Sigmoid colon (tissue), 6 donors: ENCODE measurements at regions not wholly inside any gene's neighbourhood (a gene's known extent, or its start where the extent isn't known, plus 50 kb on each side); places are given as distances from the start of the nearest gene placed in this dataset.

Source experiments
- DNase-seq: peaks from one replicate; pipeline ENCODE4 v3.0.0-alpha.2; 2019
- H3K27ac ChIP-seq, 4 donors: fragments of 200-600 bp; sonication (generic); one replicate each; pipeline ENCODE4 v1.5.1; 2016 to 2019; ENCODE audit warnings: mild to moderate bottlenecking in 1 of 4
- H3K27me3 ChIP-seq, 3 donors: fragments of 200-600 bp; sonication (generic); one replicate each; pipeline ENCODE4 v1.5.1; 2019; ENCODE audit warnings: mild to moderate bottlenecking in 1 of 3
- H3K36me3 ChIP-seq, 4 donors: fragments of 200-600 bp; sonication (generic); one replicate each; pipeline ENCODE4 v1.5.1; 2016 to 2019
- H3K4me1 ChIP-seq, 4 donors: fragments of 200-600 bp; sonication (generic); one replicate each; pipeline ENCODE4 v1.5.1; 2017 to 2019
- H3K4me3 ChIP-seq, 4 donors: fragments of 200-600 bp; sonication (generic); one replicate each; pipeline ENCODE4 v1.5.1; 2017 to 2019; ENCODE audit warnings: mild to moderate bottlenecking in 2 of 4, moderate library complexity in 1 of 4
- H3K9me3 ChIP-seq, 4 donors: fragments of 200-600 bp in 3 of 4; sonication (generic) in 3 of 4; one replicate each; pipeline versions ENCODE4 v1.5.1 to v1.6.1; 2013 to 2019
- CTCF ChIP-seq, 4 experiments: fragments of 450-650 bp in 3 of 4; fragments of 200-600 bp in 1 of 4; IDR thresholded peaks; one replicate each; pipeline ENCODE4 v1.5.1; 2016 to 2019; ENCODE audit warnings: antibody characterized with exemption in 4 of 4, mild to moderate bottlenecking in 3 of 4, moderate library complexity in 2 of 4
- EP300 ChIP-seq, 4 donors: sonication (generic); formaldehyde crosslinking; IDR thresholded peaks; one replicate each; pipeline ENCODE4 v1.6.1; 2017; ENCODE audit warnings: antibody characterized with exemption in 4 of 4
- POLR2A ChIP-seq, 2 donors: fragments of 450-650 bp; IDR thresholded peaks; one replicate each; pipeline ENCODE4 v1.6.1; 2016; ENCODE audit warnings: antibody characterized with exemption in 2 of 2, mild to moderate bottlenecking in 2 of 2, moderate library complexity in 2 of 2
- POLR2AphosphoS5 ChIP-seq, 4 donors: sonication (generic); formaldehyde crosslinking; IDR thresholded peaks; one replicate each; pipeline ENCODE4 v1.6.1; 2017; ENCODE audit warnings: antibody characterized with exemption in 4 of 4
- WGBS, 2 donors: extraction: QIAGEN DNeasy Blood & Tissue Kit; methylation state at CpG; one replicate each; pipeline ENCODE4 v1.1.7; 2013; 5-methylcytosine and 5-hydroxymethylcytosine counted together
- intact Hi-C: fragments of 100-400 bp; cut with DNase I; formaldehyde crosslinking; loops from one replicate; pipeline ENCODE4 v1.15.1; 2023
- donor health status: healthy with polysubstance abuse.
- donor health status: healthy.

DNA sequence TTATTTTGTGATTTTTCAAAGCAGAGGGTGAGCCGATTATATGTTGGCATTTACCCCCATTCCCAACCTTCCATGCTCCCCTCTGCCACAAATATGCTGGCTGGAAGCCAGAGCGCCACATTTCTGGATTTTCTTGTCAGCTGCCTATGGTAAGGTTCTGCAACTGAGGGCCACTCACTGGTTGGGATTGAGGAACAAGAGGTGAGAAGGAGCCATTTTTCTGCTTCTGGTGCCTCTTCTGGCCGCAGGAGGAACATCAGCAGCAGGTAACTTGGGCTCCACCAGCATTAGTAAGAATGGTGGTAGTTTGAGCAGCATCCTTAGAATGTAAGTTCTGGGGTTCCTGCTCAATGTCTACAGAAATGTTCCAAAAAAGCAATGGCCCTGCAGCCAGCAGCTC is 159.5 kb upstream of the MAST4 start:
- no peak for DNase-seq
- TF ChIP-seq CTCF (IDR thresholded peaks at IDR 0.05) = no peak
- no peak for TF ChIP-seq POLR2AphosphoS5 (IDR thresholded peaks at IDR 0.05)
- no peak for TF ChIP-seq EP300 (IDR thresholded peaks at IDR 0.05)
- no peak for TF ChIP-seq POLR2A (IDR thresholded peaks at IDR 0.05)
- intact Hi-C loops = no loop called here
- Histone ChIP-seq H3K27me3 (no peaks in the 10 kb centered on the region), H3K36me3 (no peaks in the 10 kb centered on the region), H3K9me3 (peaks cover 0 to 8% (median 0%) of the 10 kb centered on the region in 4 donors), H3K27ac (no peak overlapping the region), H3K4me1 (peaks cover 0 to 7% (median 0%) of the 10 kb centered on the region in 4 donors), H3K4me3 (no peak overlapping the region)
- 78 to 91% methylated on average over 3 of the region's 3 CpGs for WGBS, 2 donors

DNA sequence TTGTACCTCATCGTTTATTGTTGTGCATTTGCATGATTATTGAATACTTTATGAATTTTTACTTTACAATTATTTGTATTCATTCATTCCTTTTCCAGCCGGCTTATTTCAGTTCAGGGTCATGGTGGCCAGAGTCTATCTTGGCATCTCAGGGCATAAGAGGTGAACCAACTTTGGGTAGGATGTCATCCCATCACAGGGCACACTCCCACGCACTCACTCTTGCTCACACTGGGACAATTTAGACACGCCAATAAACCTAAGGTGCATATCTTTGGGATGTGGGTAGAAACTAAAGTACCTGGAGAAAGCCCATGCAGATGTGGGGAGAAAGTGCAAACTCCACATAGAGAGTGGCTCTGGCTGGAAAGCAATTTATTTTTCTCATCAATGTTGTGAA is 158.1 kb upstream of the MAST4 start:
- no peaks in the 10 kb centered on the region for H3K36me3 ChIP-seq
- WGBS, 2 donors = 77 to 92% methylated on average over 4 of the region's 4 CpGs
- TF ChIP-seq EP300 (IDR thresholded peaks at IDR 0.05) (no peak), CTCF (IDR thresholded peaks at IDR 0.05) (no peak), POLR2A (IDR thresholded peaks at IDR 0.05) (no peak), POLR2AphosphoS5 (IDR thresholded peaks at IDR 0.05) (no peak)
- no peaks in the 10 kb centered on the region for H3K9me3 ChIP-seq
- H3K4me1 ChIP-seq = peaks cover 0 to 7% (median 0%) of the 10 kb centered on the region in 4 donors
- DNase-seq = no peak
- H3K27me3 ChIP-seq = no peaks in the 10 kb centered on the region
- H3K27ac ChIP-seq = no peak overlapping the region
- no peak overlapping the region for H3K4me3 ChIP-seq
- intact Hi-C loops = no loop called here

DNA sequence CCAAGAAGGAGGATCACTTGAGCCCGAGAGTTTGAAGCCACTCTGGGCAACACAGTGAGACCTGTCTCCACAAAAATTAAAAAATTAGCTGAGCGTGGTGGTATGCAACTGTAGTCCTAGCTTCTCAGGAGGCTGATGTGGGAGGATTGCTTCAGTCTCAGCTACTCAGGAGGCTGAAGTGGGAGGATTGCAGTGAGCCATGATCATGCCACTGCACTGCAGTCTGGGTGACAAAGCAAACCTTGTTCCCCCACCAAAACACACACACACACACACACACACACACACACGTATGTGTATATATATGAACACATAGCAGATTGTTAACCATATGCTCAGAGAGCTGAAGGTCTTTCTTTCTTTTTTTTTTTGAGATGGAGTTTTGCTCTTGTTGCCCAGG is 157.5 kb upstream of the MAST4 start:
- Histone ChIP-seq H3K4me1 (peaks cover 0 to 7% (median 0%) of the 10 kb centered on the region in 4 donors), H3K27me3 (no peaks in the 10 kb centered on the region), H3K9me3 (no peaks in the 10 kb centered on the region), H3K36me3 (no peaks in the 10 kb centered on the region), H3K27ac (no peak overlapping the region), H3K4me3 (no peak overlapping the region)
- intact Hi-C loops = no loop called here
- WGBS, 2 donors = 71 to 81% methylated on average over 3 of the region's 3 CpGs
- DNase-seq = no peak
- no peak for TF ChIP-seq CTCF (IDR thresholded peaks at IDR 0.05)
- no peak for TF ChIP-seq POLR2AphosphoS5 (IDR thresholded peaks at IDR 0.05)
- TF ChIP-seq EP300 (IDR thresholded peaks at IDR 0.05) = no peak
- no peak for TF ChIP-seq POLR2A (IDR thresholded peaks at IDR 0.05)

DNA sequence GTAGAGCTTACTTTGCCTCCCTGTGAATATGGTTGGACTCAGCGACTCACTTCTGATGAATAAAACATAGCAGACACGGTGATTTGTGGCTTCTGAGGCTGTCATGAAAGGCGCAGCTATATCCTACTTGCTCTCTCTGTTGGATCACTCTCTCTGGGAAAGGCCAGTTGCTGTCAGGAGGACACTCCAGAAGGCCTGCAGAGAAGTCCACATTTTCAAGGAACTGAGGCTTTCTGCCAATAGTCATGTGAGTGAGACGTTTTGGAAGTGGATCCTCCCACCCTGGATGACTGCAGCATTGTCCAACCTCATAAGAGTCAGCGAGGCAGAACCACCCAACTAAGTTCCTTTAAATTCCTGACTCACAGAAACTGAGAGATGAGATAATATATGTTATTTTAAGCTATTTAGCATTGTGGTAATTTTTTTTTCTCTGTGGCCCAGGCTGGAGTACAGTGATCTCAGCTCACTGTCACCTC is 156.0 kb upstream of the MAST4 start:
- WGBS, 2 donors = 45 to 66% methylated on average over 5 of the region's 5 CpGs
- Histone ChIP-seq H3K27me3 (no peaks in the 10 kb centered on the region), H3K27ac (no peak overlapping the region), H3K36me3 (no peaks in the 10 kb centered on the region), H3K4me3 (no peak overlapping the region), H3K4me1 (peaks cover 0 to 7% (median 0%) of the 10 kb centered on the region in 4 donors), H3K9me3 (no peaks in the 10 kb centered on the region)
- no peak for DNase-seq
- TF ChIP-seq EP300 (IDR thresholded peaks at IDR 0.05) (no peak), POLR2AphosphoS5 (IDR thresholded peaks at IDR 0.05) (peak in 1 of 4 donors; percentile 13)
- intact Hi-C loops = no loop called here

DNA sequence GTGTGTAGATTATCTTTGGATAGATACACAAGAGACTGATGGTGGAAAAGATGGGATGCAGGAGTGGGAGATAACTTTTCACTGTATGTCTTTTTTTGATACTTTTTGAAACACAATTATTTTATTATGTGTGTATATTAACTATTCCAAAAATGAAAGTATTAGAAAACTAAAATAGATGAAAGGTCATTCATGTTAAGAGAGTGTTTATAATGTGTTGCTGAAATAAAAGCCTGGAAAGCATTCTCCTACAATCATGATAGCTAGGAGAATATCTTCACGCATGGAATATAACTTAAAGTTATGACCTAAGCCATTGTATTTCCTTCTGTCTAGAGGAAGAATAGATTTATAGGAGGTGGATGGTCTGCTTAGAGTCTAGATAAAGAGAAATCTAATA is 154.8 kb upstream of the MAST4 start:
- 83 to 84% methylated on average over 1 of the region's 1 CpG for WGBS, 2 donors
- TF ChIP-seq CTCF (IDR thresholded peaks at IDR 0.05) (no peak), EP300 (IDR thresholded peaks at IDR 0.05) (no peak), POLR2AphosphoS5 (IDR thresholded peaks at IDR 0.05) (no peak), POLR2A (IDR thresholded peaks at IDR 0.05) (no peak)
- Histone ChIP-seq H3K27ac (no peak overlapping the region), H3K4me3 (no peak overlapping the region), H3K36me3 (no peaks in the 10 kb centered on the region), H3K4me1 (peaks cover 0 to 7% (median 0%) of the 10 kb centered on the region in 4 donors), H3K9me3 (no peaks in the 10 kb centered on the region), H3K27me3 (no peaks in the 10 kb centered on the region)
- intact Hi-C loops = no loop called here
- no peak for DNase-seq
